IMR-90 (cell line): ENCODE measurements at regions not wholly inside any gene's neighbourhood (a gene's known extent, or its start where the extent isn't known, plus 50 kb on each side); places are given as distances from the start of the nearest gene placed in this dataset.

Experiments used
- ATAC-seq: fragments of 200-7000 bp; cut with Tn5 transposase; 2 replicates; pipeline ENCODE4 v1.9.1; 2020; ENCODE audit warnings: low read depth, mild to moderate bottlenecking, moderate library complexity
- BruUV-seq: library from RNA; stranded (reverse); fragments of 400-500 nt; replicated peaks from 2 replicates; lab custom pipeline; 2021; lab: Mats Ljungman, UMichigan
- CTCF ChIA-PET: fragments of 300-600 bp; formaldehyde crosslinking; extraction: SDS; loops from one replicate; lab custom pipeline; 2021; ENCODE audit warnings: antibody characterized with exemption; lab: Yijun Ruan, JAX
- POLR2A ChIA-PET: fragments of 300-600 bp; sonication (Branson Sonifier 250); formaldehyde crosslinking; loops from one replicate; lab custom pipeline; 2022; ENCODE audit warnings: antibody characterized with exemption; ENCODE audit not compliant: unreplicated experiment; lab: Charles Lee
- DNase-seq: peaks from one replicate; pipeline ENCODE4 v3.0.0; 2013
- H2AFZ ChIP-seq: replicated peaks from 2 replicates; pipeline ENCODE3; 2013; ENCODE audit warnings: low read length, mild to moderate bottlenecking; ENCODE audit not compliant: poor library complexity
- H2AK5ac ChIP-seq: 2 replicates; pipeline ENCODE4 v1.6.1; 2013; ENCODE audit warnings: low read depth, low read length, inconsistent platforms
- H2AK9ac ChIP-seq: replicated peaks from 2 replicates; pipeline ENCODE3; 2013; ENCODE audit warnings: mild to moderate bottlenecking, low read depth, low read length, moderate library complexity; ENCODE audit not compliant: poor library complexity
- H2BK120ac ChIP-seq: 2 replicates; pipeline ENCODE4 v1.6.1; 2013; ENCODE audit warnings: low read depth, low read length, inconsistent platforms
- H2BK15ac ChIP-seq: 3 replicates; pipeline ENCODE4 v1.6.1; 2013; ENCODE audit warnings: low read depth, low read length, inconsistent platforms
- H2BK20ac ChIP-seq: 2 replicates; pipeline ENCODE4 v1.6.1; 2013; ENCODE audit warnings: low read depth, mild to moderate bottlenecking, inconsistent platforms, low read length, moderate library complexity
- H2BK5ac ChIP-seq: 2 replicates; pipeline ENCODE4 v1.6.1; 2013; ENCODE audit warnings: mild to moderate bottlenecking, low read depth, low read length, inconsistent platforms; ENCODE audit not compliant: poor library complexity, severe bottlenecking
- H3K14ac ChIP-seq: replicated peaks from 2 replicates; pipeline ENCODE4 v1.6.1; 2013; ENCODE audit warnings: low read depth, low read length, inconsistent platforms
- H3K18ac ChIP-seq: 2 replicates; pipeline ENCODE4 v1.6.1; 2013; ENCODE audit warnings: low read depth, low read length, control low read depth
- H3K23ac ChIP-seq: 2 replicates; pipeline ENCODE4 v1.6.1; 2013; ENCODE audit warnings: low read depth, low read length, inconsistent platforms
- H3K27ac ChIP-seq: 2 replicates; pipeline ENCODE4 v1.5.1; 2013; ENCODE audit warnings: mild to moderate bottlenecking, control low read depth, low read length; ENCODE audit not compliant: insufficient read depth
- H3K27me3 ChIP-seq: 2 replicates; pipeline ENCODE4 v1.6.1; 2013; ENCODE audit warnings: low read length; ENCODE audit not compliant: control insufficient read depth, insufficient read depth
- H3K36me3 ChIP-seq: 2 replicates; pipeline ENCODE4 v1.6.1; 2013; ENCODE audit warnings: low read length, mixed read lengths; ENCODE audit not compliant: control insufficient read depth, insufficient read depth
- H3K4ac ChIP-seq: 2 replicates; pipeline ENCODE4 v1.6.1; 2013; ENCODE audit warnings: low read depth, low read length, inconsistent platforms
- H3K4me1 ChIP-seq: 2 replicates; pipeline ENCODE4 v1.6.1; 2013; ENCODE audit warnings: low read length, mixed read lengths; ENCODE audit not compliant: control insufficient read depth, insufficient read depth
- H3K4me2 ChIP-seq: 2 replicates; pipeline ENCODE4 v1.6.1; 2013; ENCODE audit warnings: low read depth, mild to moderate bottlenecking, control low read depth, low read length, moderate library complexity
- H3K4me3 ChIP-seq: 2 replicates; pipeline ENCODE4 v1.5.1; 2013; ENCODE audit warnings: low read depth, mild to moderate bottlenecking, control low read depth, low read length, moderate library complexity; ENCODE audit not compliant: insufficient read depth
- H3K56ac ChIP-seq: 2 replicates; pipeline ENCODE4 v1.6.1; 2013; ENCODE audit warnings: low read length, inconsistent platforms; ENCODE audit not compliant: insufficient read depth; ENCODE audit errors: extremely low read depth
- H3K79me1 ChIP-seq, 2 experiments: 2 replicates each; pipeline ENCODE4 v1.6.1; 2013; ENCODE audit warnings: low read length in 2 of 2, inconsistent platforms in 1 of 2, low read depth in 1 of 2
- H3K9ac ChIP-seq: 2 replicates; pipeline ENCODE4 v1.6.1; 2013; ENCODE audit warnings: low read depth, low read length, control low read depth
- H3K9me1 ChIP-seq: 2 replicates; pipeline ENCODE4 v1.6.1; 2013; ENCODE audit warnings: low read length, inconsistent platforms; ENCODE audit not compliant: insufficient read depth
- H3K9me3 ChIP-seq: 2 replicates; pipeline ENCODE4 v1.6.1; 2013; ENCODE audit warnings: low read length; ENCODE audit not compliant: control insufficient read depth, insufficient read depth
- H4K20me1 ChIP-seq: 2 replicates; pipeline ENCODE4 v1.6.1; 2013; ENCODE audit warnings: low read length, inconsistent platforms; ENCODE audit not compliant: insufficient read depth
- H4K5ac ChIP-seq: 2 replicates; pipeline ENCODE4 v1.6.1; 2013; ENCODE audit warnings: mild to moderate bottlenecking, low read depth, low read length, control low read depth
- H4K8ac ChIP-seq, 2 experiments: 2 replicates each; pipeline ENCODE4 v1.6.1; 2013; ENCODE audit warnings: low read depth in 2 of 2, low read length in 2 of 2, control low read depth in 1 of 2, inconsistent platforms in 1 of 2
- H4K91ac ChIP-seq: 2 replicates; pipeline ENCODE4 v1.6.1; 2013; ENCODE audit warnings: low read depth, low read length, inconsistent platforms; ENCODE audit not compliant: insufficient read depth
- BHLHE40 ChIP-seq: fragments of 150-350 bp; IDR thresholded peaks from 2 replicates; pipeline ENCODE4 v1.6.1; 2016; ENCODE audit warnings: mild to moderate bottlenecking, low read depth, low read length
- CEBPB ChIP-seq: IDR thresholded peaks from 2 replicates; pipeline ENCODE4 v1.6.1; 2012; ENCODE audit warnings: low read depth, low read length, improper control_type of control experiment
- CHD1 ChIP-seq: IDR thresholded peaks from 2 replicates; pipeline ENCODE4 v1.6.1; 2012; ENCODE audit warnings: low read depth, low read length, improper control_type of control experiment
- CTCF ChIP-seq: conservative IDR thresholded peaks from 2 replicates; pipeline ENCODE4 v1.5.1; 2012; ENCODE audit warnings: mild to moderate bottlenecking, low read depth, low read length, improper control_type of control experiment
- ELK1 ChIP-seq: fragments of 150-350 bp; IDR thresholded peaks from 2 replicates; pipeline ENCODE4 v1.6.1; 2016; ENCODE audit warnings: low read depth, mild to moderate bottlenecking, low read length, moderate library complexity, borderline replicate concordance
- FOS ChIP-seq: fragments of 150-350 bp; IDR thresholded peaks from 2 replicates; pipeline ENCODE4 v1.6.1; 2016; ENCODE audit warnings: low read depth, low read length
- MAFK ChIP-seq: IDR thresholded peaks from 2 replicates; pipeline ENCODE4 v1.6.1; 2012; ENCODE audit warnings: low read depth, low read length, improper control_type of control experiment
- MAZ ChIP-seq: IDR thresholded peaks from 2 replicates; pipeline ENCODE4 v1.6.1; 2012; ENCODE audit warnings: low read depth, mild to moderate bottlenecking, low read length, improper control_type of control experiment, moderate library complexity, borderline replicate concordance
- MXI1 ChIP-seq: IDR thresholded peaks from 2 replicates; pipeline ENCODE4 v1.6.1; 2012; ENCODE audit warnings: low read depth, mild to moderate bottlenecking, low read length, moderate library complexity, borderline replicate concordance
- NFE2L2 ChIP-seq: fragments of 150-350 bp; IDR thresholded peaks from 2 replicates; pipeline ENCODE4 v1.6.1; 2016; ENCODE audit warnings: low read depth, mild to moderate bottlenecking, low read length
- POLR2A ChIP-seq: IDR thresholded peaks from 2 replicates; pipeline ENCODE4 v1.6.1; 2012; ENCODE audit warnings: mild to moderate bottlenecking, low read depth, low read length
- RAD21 ChIP-seq: IDR thresholded peaks from 2 replicates; pipeline ENCODE4 v1.6.1; 2012; ENCODE audit warnings: low read length, improper control_type of control experiment
- RCOR1 ChIP-seq: IDR thresholded peaks from 2 replicates; pipeline ENCODE4 v1.6.1; 2012; ENCODE audit warnings: mild to moderate bottlenecking, low read length, improper control_type of control experiment; ENCODE audit not compliant: insufficient replicate concordance
- RFX5 ChIP-seq: IDR thresholded peaks from 2 replicates; pipeline ENCODE4 v1.8.0; 2012; ENCODE audit warnings: low read depth, mild to moderate bottlenecking, low read length, moderate library complexity
- SMC3 ChIP-seq: fragments of 150-350 bp; IDR thresholded peaks from 2 replicates; pipeline ENCODE4 v1.6.1; 2016; ENCODE audit warnings: low read depth, mild to moderate bottlenecking, antibody characterized with exemption, low read length, moderate library complexity
- USF2 ChIP-seq: fragments of 150-350 bp; IDR thresholded peaks from 2 replicates; pipeline ENCODE4 v1.6.1; 2017; ENCODE audit warnings: mild to moderate bottlenecking, antibody characterized with exemption, low read length, low read depth
- WGBS, 2 experiments: methylation state at CpG; one replicate each; pipeline versions ENCODE4 v1.1.5 to v1.1.7; 2013; ENCODE audit warnings: missing lambda C conversion rate in 2 of 2; ENCODE audit not compliant: insufficient read length in 1 of 2; ENCODE audit errors: extremely low coverage in 2 of 2; 5-methylcytosine and 5-hydroxymethylcytosine counted together
- dilution Hi-C: fragments of 300-500 bp; cut with HindIII; formaldehyde crosslinking; loops from one replicate; pipeline ENCODE4 v1.14.3; 2018; ENCODE audit warnings: low sequenced_read_pairs; ENCODE audit not compliant: unreplicated experiment
- in situ Hi-C: fragments of 300-500 bp; cut with MboI; formaldehyde crosslinking; loops from 3 replicates; pipeline ENCODE4 v1.14.3; 2019; ENCODE audit warnings: low sequenced_read_pairs, inconsistent platforms, mixed read lengths
- intact Hi-C: fragments of 100-400 bp; cut with micrococcal nuclease; formaldehyde crosslinking; loops from 2 replicates; pipeline ENCODE4 v1.10.0; 2022

GRCh38 chr1:219075121-219075879, 98.4 kb upstream of the LYPLAL1 start:
- Histone ChIP-seq H2AK9ac (no peak overlapping the region), H3K9me1 (no peaks in the 10 kb centered on the region), H3K36me3 (no peaks in the 10 kb centered on the region), H2BK5ac (no peak overlapping the region), H3K27me3 (no peaks in the 10 kb centered on the region), H3K18ac (no peak overlapping the region), H3K4ac (no peak overlapping the region), H3K9me3 (no peaks in the 10 kb centered on the region; the same call in none of the 2 replicates), H3K23ac (no peak overlapping the region), H3K4me2 (no peak overlapping the region), H3K27ac (no peak overlapping the region), H3K14ac (no peak overlapping the region), H4K5ac (no peak overlapping the region), H4K20me1 (no peaks in the 10 kb centered on the region), H2AFZ (no peak overlapping the region), H3K9ac (no peak overlapping the region), H3K4me1 (no peaks in the 10 kb centered on the region), H2BK20ac (no peak overlapping the region), H3K79me1 (no peaks in the 10 kb centered on the region), H4K8ac (no peak overlapping the region), H4K91ac (no peak overlapping the region), H3K56ac (no peak overlapping the region), H2BK120ac (no peak overlapping the region), H3K4me3 (no peak overlapping the region), H2AK5ac (no peak overlapping the region), H2BK15ac (no peak overlapping the region)
- no TSS peak for BruUV-seq
- no peak for ATAC-seq
- peak; percentile 24 for DNase-seq
- CTCF ChIA-PET, result no interaction called here
- 40% methylated on average over 1 of the region's 2 CpGs; no CpG with 5 or more reads in 1 of the 2 experiments for WGBS, 2 experiments
- no peak for TF ChIP-seq POLR2A
- TF ChIP-seq USF2, result no peak
- no peak for TF ChIP-seq MAFK
- TF ChIP-seq BHLHE40, result no peak
- TF ChIP-seq SMC3, result no peak
- TF ChIP-seq ELK1, result no peak
- no peak for TF ChIP-seq MXI1
- no peak for TF ChIP-seq NFE2L2
- TF ChIP-seq CHD1, result no peak
- TF ChIP-seq CTCF, result no peak
- no peak for TF ChIP-seq CEBPB
- no peak for TF ChIP-seq RCOR1
- TF ChIP-seq MAZ, result no peak
- no peak for TF ChIP-seq RFX5
- no peak for TF ChIP-seq RAD21
- no peak for TF ChIP-seq FOS
- POLR2A ChIA-PET, result no interaction called here
- dilution Hi-C loops (no loop called here), in situ Hi-C loops (loop anchor here (25.0 kb wide), 1 partner anchor 487 kb away; no protein-coding TSS in a partner anchor), intact Hi-C loops (no loop called here)
